ENCODE measurements at regions not wholly inside any gene's neighbourhood (a gene's known extent, or its start where the extent isn't known, plus 50 kb on each side); places are given as distances from the start of the nearest gene placed in this dataset.

GRCh38 chrX:42229533-42229932, 306.2 kb upstream of the CASK start:
- TF ChIP-seq EZH2 (IDR thresholded peaks at IDR 0.05; ENCODE audit: low read length, unreplicated experiment) (no peak), CTCF (conservative IDR thresholded peaks at IDR 0.05; ENCODE audit: low read depth, low read length) (no peak)

All from PC-3 (cell line).